ENCODE measurements at regions not wholly inside any gene's neighbourhood (a gene's known extent, or its start where the extent isn't known, plus 50 kb on each side); places are given as distances from the start of the nearest gene placed in this dataset.
"Not testable (repeated sequence)": the region's sequence is repeated elsewhere in the genome, so short reads cannot be mapped to it uniquely, and the experiment has no call there.

DNA sequence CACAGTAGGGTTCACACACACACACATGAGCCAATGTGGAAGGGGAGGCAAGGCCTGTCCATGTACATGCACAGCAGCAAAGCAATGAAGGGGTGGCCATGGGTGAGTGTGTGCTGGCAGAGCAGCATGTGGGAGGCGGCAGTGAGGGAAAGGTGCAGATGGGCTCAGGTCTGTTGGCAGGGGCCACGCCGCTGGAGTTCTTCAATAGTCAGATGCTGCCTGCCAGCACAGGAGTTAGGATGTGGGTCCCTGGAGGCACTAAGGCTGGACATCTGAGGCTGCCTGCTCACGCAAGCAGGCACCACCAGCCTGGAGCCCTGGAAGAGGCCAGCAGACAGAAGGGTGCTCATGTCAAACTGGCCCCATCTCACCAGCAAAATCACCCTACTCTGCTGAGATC lies 1304.9 kb downstream of the DSC3 start:
- in situ Hi-C loops (cut with HindIII; ENCODE audit: low sequenced_read_pairs), result no loop called here
- no peak for DNase-seq (ENCODE audit: low spot score)

GRCh38 chr18:29737190-29737589 lies 1305.4 kb downstream of the DSC3 start:
- in situ Hi-C loops (cut with HindIII; ENCODE audit: low sequenced_read_pairs), result no loop called here
- no peak for DNase-seq (ENCODE audit: low spot score)

DNA sequence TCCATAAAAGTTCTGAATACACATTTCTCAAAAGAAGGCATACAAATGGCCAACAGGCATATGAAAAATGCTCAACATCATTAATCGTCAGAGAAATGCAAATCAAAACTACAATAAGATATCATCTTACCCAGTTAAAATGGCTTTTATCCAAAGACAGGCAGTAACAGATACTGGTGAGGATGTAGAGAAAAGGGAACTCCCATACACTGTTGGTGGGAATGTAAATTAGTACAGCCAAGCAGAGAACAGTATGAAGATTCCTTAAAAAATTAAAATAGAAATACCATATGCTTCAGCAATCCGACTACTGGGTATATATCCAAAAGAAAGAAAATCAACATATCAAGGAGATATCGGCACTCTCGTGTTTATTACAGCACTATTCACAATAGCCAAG lies 1312.5 kb downstream of the DSC3 start:
- in situ Hi-C loops (cut with HindIII; ENCODE audit: low sequenced_read_pairs), result no loop called here
- no peak for DNase-seq (ENCODE audit: low spot score)

DNA sequence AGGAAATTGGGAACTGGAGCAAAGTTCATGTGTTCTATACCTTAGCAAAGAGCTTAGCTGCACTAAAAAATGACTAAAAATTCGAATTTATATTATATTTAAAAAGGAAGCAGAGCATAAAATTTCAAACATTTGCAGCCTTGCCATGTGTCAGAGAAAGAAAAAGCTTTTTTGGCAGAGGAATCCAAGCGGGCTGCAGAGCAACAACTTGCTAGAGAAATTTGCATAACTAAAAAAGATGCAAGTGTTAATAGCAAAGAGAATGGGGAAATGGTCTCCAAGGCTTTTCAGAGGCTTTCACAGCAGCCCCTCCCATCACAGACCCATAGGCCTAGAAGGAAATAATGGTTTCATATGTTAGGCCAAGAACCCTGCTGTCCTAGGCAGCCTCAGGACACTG lies 1315.9 kb downstream of the DSC3 start:
- no peak for DNase-seq (ENCODE audit: low spot score)
- in situ Hi-C loops (cut with HindIII; ENCODE audit: low sequenced_read_pairs), result no loop called here

DNA sequence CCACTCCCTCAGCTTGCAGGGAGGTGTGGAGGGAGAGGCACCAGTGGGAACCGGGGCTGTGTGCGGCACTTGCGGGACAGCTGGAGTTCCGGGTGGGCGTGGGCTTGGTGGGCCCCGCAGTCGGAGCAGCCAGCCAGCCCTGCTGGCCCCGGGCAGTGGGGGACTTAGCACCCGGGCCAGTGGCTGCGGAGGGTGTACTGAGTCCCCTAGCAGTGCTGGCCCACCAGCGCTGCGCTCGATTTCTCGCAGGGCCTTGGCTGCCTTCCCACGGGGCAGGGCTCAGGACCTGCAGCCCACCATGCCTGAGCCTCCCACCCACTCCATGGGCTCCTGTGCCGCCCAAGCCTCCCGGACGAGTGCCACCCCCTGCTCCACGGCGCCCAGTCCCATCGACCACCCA lies 1319.1 kb downstream of the DSC3 start:
- DNase-seq (ENCODE audit: low spot score); in situ Hi-C loops (cut with HindIII; ENCODE audit: low sequenced_read_pairs): not testable (repeated sequence)

DNA sequence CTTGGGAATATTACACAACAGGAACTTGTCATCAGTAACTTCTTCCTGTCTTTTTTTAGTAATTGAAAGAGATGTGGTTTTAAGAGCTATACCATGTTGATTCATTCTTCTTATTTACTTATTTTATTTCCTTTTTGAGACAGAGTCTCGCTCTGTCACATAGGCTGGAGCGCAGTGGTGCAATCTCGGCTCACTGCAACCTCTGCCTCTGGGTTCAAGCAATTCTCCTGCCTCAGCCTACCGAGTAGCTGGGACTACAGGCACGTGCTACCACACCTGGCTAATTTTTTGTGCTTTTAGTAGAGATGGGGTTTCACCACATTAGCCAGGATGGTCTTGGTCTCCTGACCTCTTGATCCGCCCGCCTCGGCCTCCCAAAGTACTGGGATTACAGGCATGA lies 1326.6 kb downstream of the DSC3 start:
- not testable (repeated sequence) for DNase-seq (ENCODE audit: low spot score)

DNA sequence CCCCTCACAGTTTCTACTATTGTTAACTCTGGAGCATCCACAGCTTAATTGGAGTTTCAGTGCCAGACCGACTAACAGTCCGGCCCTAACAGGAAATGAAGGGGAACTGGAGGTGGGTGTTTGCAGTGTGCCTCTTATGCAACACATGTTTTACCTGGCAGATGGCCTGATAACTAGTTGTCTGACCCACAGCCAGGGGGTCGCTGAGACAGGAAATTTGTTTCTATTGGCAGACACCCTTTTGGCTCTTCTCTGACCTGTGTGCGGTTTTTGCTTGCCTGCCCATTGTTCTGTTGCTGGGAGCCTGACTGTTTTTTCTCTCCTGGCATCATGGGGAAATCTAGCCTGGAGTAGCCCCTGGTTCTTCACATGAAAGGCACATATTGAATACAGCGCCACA lies 1329.8 kb downstream of the DSC3 start:
- DNase-seq (ENCODE audit: low spot score), result no peak
- in situ Hi-C loops (cut with HindIII; ENCODE audit: low sequenced_read_pairs), result no loop called here

More for the DNA sequence above, 1326.6 kb downstream of the DSC3 start:
- in situ Hi-C loops (cut with HindIII; ENCODE audit: low sequenced_read_pairs), result not testable (repeated sequence)

DNA sequence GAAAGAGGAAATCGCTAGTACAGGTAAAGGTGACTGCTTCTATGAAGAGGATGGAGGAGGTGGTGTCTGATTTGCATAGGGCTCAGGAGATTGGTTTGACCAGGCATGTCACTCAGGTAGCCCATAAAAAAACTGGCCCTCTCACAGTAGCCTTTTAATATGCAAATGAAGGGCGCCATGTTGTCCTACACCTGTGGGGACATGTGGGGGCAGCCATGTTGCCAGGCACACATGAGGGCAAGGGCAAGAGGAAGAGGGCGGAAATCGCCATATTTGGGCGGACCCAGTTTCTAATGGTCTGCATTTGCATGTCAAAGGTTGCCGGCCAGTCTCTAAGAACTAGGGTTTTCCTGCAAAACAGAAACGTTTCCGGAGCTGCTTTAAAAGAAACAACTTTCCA lies 1330.6 kb downstream of the DSC3 start:
- no peak for DNase-seq (ENCODE audit: low spot score)
- in situ Hi-C loops (cut with HindIII; ENCODE audit: low sequenced_read_pairs), result no loop called here

- DNase-seq (ENCODE audit: low spot score), result no peak
- in situ Hi-C loops (cut with HindIII; ENCODE audit: low sequenced_read_pairs), result no loop called here
Measured at GRCh38 chr18:29693334-29693733, 1349.2 kb downstream of the DSC3 start.

DNA sequence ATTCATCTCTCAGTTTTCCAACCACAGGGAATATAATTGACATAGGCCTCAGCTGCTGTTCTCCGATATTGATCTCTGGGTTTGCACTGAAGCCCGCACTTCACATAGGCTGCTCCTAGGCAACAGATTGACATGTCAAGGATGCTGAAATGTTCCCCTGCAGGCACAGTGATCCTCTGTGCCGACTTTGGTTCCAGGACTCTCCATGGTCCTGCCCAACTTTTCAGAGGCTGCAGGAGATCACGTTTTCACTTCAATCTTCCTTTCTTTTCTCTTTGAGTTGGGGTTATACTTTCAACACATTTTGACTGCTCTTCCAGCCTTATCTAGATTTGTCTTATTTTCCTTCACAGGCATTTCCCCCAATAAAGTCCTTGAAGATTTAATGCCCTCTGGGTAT lies 1361.0 kb downstream of the DSC3 start:
- no peak for DNase-seq (ENCODE audit: low spot score)
- in situ Hi-C loops (cut with HindIII; ENCODE audit: low sequenced_read_pairs), result no loop called here

DNA sequence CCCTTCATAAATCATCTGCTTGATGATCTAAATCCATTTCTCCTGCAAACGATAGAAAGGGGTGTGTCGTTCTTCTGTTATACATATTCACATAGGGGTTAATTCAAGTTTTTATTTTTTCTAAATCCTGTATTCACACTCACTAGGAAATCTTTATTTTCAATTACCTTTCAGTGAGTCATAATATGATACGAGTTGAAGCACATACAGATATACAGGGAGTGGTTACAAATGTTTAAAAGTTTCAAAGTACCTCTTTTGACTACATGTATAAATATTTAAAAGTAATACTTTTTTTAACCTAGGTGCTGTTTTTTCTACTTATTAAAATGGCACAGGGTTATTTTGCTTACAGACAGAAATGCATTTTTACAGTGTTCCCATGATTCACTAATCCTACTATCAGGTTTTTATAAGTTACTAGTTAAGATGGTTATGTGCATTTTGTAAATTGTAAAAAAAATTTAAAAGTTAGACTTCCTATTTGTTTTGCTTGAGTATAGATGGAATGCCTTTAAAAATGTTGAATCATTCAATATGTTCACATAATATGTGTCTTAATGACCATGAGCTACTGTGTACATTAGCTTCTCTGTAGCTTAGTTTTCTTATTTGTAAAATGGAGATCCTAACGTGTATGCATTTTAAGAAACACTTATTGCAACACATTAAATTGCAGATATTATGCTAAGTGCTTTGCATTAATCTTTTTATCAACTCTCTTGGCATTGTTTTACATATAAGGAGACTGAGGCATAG lies 1378.1 kb downstream of the DSC3 start:
- DNase-seq (ENCODE audit: low spot score), result no peak
- in situ Hi-C loops (cut with HindIII; ENCODE audit: low sequenced_read_pairs), result no loop called here

- in situ Hi-C loops (cut with HindIII; ENCODE audit: low sequenced_read_pairs), result no loop called here
- DNase-seq (ENCODE audit: low spot score), result no peak
Measured at GRCh38 chr18:29661924-29662323, 1380.6 kb downstream of the DSC3 start.

DNA sequence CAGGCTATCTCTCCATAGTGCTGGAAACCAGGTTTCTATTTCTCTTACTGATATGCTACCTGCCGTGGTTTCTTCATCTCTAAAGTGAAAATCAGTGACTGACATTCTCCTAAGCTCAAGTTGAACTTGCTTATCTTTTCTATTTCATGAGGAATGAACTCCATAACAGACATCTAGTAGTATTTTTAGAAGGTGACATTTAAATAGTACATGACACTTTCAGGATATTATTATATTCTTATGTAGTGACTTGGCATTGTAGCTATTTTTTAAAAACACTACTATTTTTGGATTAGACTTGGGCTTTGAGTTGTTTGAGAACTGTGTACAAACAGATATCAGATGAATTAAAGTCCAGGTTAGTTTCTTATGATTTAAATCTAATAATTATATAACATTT lies 1381.8 kb downstream of the DSC3 start:
- in situ Hi-C loops (cut with HindIII; ENCODE audit: low sequenced_read_pairs), result no loop called here
- no peak for DNase-seq (ENCODE audit: low spot score)

GRCh38 chr18:29653671-29654215 lies 1388.8 kb downstream of the DSC3 start:
- in situ Hi-C loops (cut with HindIII; ENCODE audit: low sequenced_read_pairs), result no loop called here
- no peak for DNase-seq (ENCODE audit: low spot score)

DNA sequence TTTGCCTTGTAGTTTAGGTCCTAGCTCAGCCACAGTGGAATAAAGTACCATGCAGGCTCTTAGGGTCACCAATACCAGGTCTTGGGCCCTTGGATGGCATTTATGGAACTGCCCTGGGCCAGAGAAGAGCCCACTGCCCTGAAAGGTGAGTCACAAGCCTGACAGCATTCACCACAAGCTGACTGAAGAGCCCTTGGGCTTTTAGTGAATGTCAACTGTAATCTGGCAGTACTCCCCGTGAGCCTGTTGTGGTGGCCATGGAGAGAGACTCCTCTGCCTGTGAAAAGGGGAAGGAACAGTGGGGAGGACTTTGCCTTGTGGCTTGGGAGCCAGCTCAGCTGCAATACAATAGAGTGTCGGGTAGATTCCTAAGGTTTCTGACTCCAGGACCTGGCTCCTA lies 1389.7 kb downstream of the DSC3 start:
- no peak for DNase-seq (ENCODE audit: low spot score)
- in situ Hi-C loops (cut with HindIII; ENCODE audit: low sequenced_read_pairs), result no loop called here

DNA sequence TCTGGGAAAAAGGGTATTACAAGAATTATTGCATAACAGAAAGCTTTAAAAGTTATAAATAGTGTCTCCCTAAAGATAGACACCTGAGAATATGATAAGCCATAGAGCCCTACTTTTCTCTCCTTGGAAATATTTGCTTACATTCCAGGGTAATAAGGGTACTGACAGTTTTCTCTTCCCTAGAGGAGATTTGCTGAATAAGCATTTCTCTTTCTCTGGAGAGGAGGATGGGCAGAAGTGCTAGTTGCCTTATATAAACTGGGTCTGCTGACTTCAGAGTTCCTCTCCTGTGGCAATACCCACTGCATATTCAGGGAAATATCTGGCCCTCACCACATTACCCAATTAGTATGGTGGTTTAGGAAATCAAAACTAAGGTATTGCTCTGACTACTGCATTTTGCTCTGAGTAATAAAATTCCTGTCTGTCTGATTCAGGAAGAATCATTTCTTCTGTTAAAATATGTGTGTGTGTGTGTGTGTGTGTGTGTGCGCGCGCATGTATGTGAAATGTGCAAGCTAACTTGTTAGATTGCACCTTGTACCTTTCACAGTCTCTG lies 1391.3 kb downstream of the DSC3 start:
- in situ Hi-C loops (cut with HindIII; ENCODE audit: low sequenced_read_pairs), result no loop called here
- DNase-seq (ENCODE audit: low spot score), result no peak

DNA sequence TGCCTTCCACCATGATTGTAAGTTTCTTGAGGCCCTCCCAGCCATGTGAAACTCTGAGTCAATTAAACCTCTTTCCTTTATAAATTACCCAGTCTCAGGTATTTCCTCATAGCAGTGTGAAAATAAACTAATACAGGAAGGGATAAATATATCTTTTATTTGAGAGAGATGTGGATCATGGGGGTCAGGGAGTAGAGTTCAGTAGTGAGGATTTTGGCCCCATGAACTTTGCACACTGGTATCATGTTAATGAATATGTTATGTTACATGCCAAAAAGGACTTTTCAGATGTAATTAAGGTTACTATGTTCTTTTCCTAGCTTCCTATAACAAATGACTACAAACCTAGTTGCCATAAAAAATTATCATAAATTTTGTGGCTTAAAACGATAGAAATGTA lies 1393.7 kb downstream of the DSC3 start:
- DNase-seq (ENCODE audit: low spot score), result no peak
- in situ Hi-C loops (cut with HindIII; ENCODE audit: low sequenced_read_pairs), result no loop called here

DNA sequence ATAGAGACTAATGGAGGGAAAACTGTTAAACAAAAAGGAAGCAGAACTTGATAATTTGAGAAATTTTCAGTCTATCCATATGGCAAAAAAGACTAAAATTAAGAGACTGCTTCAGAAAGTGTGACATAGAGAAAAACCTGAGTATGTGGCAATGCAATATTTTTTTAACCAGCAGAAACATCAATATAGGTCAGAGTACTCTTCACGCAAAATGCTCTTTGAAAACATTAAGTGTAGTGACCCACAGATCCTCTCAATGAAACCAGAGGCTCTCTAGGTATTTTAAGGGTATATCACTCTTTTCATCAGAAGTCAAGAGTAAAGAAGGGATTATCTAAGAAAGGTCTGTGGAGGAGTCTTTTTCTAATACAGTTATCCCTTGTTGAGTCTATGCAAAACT lies 1394.8 kb downstream of the DSC3 start:
- in situ Hi-C loops (cut with HindIII; ENCODE audit: low sequenced_read_pairs), result no loop called here

DNA sequence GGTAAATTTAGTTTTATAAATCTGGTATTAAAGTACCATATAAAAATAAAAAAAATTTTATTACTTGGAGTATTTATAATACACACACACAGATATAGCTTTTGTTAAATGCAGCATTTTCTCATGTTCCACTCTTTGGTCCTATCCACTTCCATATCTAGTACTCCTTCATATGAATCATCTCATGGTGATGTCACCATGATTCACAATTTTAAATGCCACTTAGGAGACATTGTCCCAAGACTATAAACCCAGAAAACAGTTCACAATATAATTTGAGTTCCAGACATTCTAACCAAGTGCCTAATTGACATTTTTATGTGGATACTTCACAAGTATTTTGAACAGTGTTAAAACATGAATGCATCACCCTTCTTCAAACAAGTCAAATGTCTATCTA lies 1398.3 kb downstream of the DSC3 start:
- DNase-seq (ENCODE audit: low spot score), result no peak
- in situ Hi-C loops (cut with HindIII; ENCODE audit: low sequenced_read_pairs), result no loop called here

More for the DNA sequence above, 1394.8 kb downstream of the DSC3 start:
- DNase-seq (ENCODE audit: low spot score), result no peak

DNA sequence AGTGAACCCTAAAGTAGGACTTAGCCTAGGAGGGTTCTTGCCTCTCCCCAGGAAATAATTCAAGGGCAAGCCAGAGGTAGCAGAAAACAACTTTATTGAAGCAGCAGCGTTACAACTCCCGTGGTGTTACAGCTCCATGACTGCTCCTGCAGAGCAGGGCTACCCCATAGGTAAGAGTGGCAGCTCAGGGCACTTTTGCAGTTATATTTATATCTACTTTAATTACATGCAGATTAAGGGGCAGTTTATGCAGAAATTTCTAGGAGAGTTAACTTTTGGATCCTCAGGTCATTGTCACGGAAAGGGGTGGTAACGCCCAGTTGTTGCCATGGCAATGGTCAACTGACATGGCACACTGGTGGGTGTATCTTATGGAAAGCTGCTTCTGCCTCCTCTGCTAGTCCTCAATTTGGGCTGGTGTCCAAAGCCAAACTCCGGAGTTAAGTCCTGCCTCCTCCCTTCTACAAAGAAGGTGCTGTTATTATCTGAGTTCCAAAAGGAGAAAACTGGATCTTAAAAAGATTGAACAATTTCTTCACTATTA lies 1413.0 kb downstream of the DSC3 start:
- no peak for DNase-seq (ENCODE audit: low spot score)
- in situ Hi-C loops (cut with HindIII; ENCODE audit: low sequenced_read_pairs), result no loop called here

GRCh38 chr18:29626094-29626493 lies 1416.4 kb downstream of the DSC3 start:
- in situ Hi-C loops (cut with HindIII; ENCODE audit: low sequenced_read_pairs), result no loop called here
- DNase-seq (ENCODE audit: low spot score), result no peak

Measured in G401 (cell line).